Heart left ventricle (tissue), 16 donors: ENCODE measurements at regions not wholly inside any gene's neighbourhood (a gene's known extent, or its start where the extent isn't known, plus 50 kb on each side); places are given as distances from the start of the nearest gene placed in this dataset.

ENCODE experiments used
- ATAC-seq, 4 donors: fragments of 200-7000 bp; cut with Tn5 transposase; one replicate each; pipeline ENCODE4 v1.9.1; 2020 to 2022; ENCODE audit warnings: moderate library complexity in 4 of 4, mild to moderate bottlenecking in 3 of 4, moderate number of reproducible peaks in 1 of 4
- DNase-seq, 5 donors: peaks; one replicate each; pipeline ENCODE4 v3.0.0-alpha.2; 2020
- H3K27ac ChIP-seq, 12 donors: fragments of 200-600 bp; sonication (generic) in 4 of 12; one replicate each; pipeline versions ENCODE4 v1.5.0 to v1.8.0; 2016 to 2022; ENCODE audit warnings: mild to moderate bottlenecking in 2 of 12
- H3K27me3 ChIP-seq, 9 donors: fragments of 200-600 bp; sonication (generic) in 2 of 9; one replicate each; pipeline versions ENCODE4 v1.5.1 to v1.8.0; 2016 to 2022; ENCODE audit warnings: mild to moderate bottlenecking in 3 of 9
- H3K36me3 ChIP-seq, 9 donors: fragments of 200-600 bp; sonication (generic) in 2 of 9; one replicate each; pipeline versions ENCODE4 v1.5.0 to v1.8.0; 2018 to 2022; ENCODE audit warnings: mild to moderate bottlenecking in 2 of 9
- H3K4me1 ChIP-seq, 12 donors: fragments of 200-600 bp; sonication (generic) in 4 of 12; one replicate each; pipeline versions ENCODE4 v1.5.0 to v1.8.0; 2016 to 2022; ENCODE audit warnings: mild to moderate bottlenecking in 3 of 12
- H3K4me3 ChIP-seq, 12 donors: fragments of 200-600 bp; sonication (generic) in 4 of 12; one replicate each; pipeline versions ENCODE4 v1.5.0 to v1.8.0; 2017 to 2022; ENCODE audit warnings: mild to moderate bottlenecking in 9 of 12, moderate library complexity in 4 of 12
- H3K9me3 ChIP-seq, 12 donors: fragments of 200-600 bp; sonication (generic) in 4 of 12; one replicate each; pipeline versions ENCODE4 v1.5.0 to v1.8.0; 2016 to 2022; ENCODE audit warnings: mild to moderate bottlenecking in 1 of 12
- POLR2A ChIP-seq, 2 donors: fragments of 450-650 bp; IDR thresholded peaks; one replicate each; pipeline ENCODE4 v1.6.1; 2017; ENCODE audit warnings: antibody characterized with exemption in 2 of 2, mild to moderate bottlenecking in 2 of 2, moderate library complexity in 2 of 2
- WGBS, 4 donors: extraction: QIAGEN DNeasy Blood & Tissue Kit in 2 of 4; methylation state at CpG; one replicate each; pipeline versions ENCODE4 v1.1.5 to v1.1.7; 2013 to 2018; 5-methylcytosine and 5-hydroxymethylcytosine counted together
- intact Hi-C, 10 donors: fragments of 100-400 bp; cut with DNase I; formaldehyde crosslinking; loops; one replicate each; pipeline versions ENCODE4 v1.11.1 to v1.14.2; 2022
- TF ChIP-seq, protein P1 (sequence below), 12 donors: fragments of 200-600 bp; sonication (generic) in 4 of 12; IDR thresholded peaks; one replicate each; pipeline versions ENCODE4 v1.5.0 to v1.8.0; 2018 to 2022; ENCODE audit warnings: antibody characterized with exemption in 12 of 12, mild to moderate bottlenecking in 5 of 12
- donor health status: ischemic (EF 13 %, LVEDD 7.1; RV severe dilation, severe dysfunction).
- donor health status: healthy with polysubstance abuse.
- donor health status: DM: no; HTN: yes; CAD: no.
- donor health status: DM: no; HTN: no; CAD: no.
- donor health status: ischemic (EF 25% LVEDD 6.9; RV normal size, moderate dysfunction).
- donor health status: ischemic (EF 25% LVEDD 5.7; RV mildly dilated, moderate dysfunction).
- donor health status: healthy.
- donor health status: DM: yes; HTN: yes; CAD: no.
- donor health status: ischemic (EF 35%, LVEDD 5.7; RV mildly dilated, moderate dysfunction).
- donor health status: nonischemic (EF 11% LVEDD 7.7; RV severe dilation, severe dysfunction).
- donor health status: DM: yes; HTN: yes; CAD: no.
- donor health status: PGD.
- donor health status: ischemic (EF 29% LVEDD 5.4; RV normal size, mild dysfunction).
- donor health status: nonischemic (EF 23%, LVEDD 6.1; RV moderate dilation, normal function).

DNA sequence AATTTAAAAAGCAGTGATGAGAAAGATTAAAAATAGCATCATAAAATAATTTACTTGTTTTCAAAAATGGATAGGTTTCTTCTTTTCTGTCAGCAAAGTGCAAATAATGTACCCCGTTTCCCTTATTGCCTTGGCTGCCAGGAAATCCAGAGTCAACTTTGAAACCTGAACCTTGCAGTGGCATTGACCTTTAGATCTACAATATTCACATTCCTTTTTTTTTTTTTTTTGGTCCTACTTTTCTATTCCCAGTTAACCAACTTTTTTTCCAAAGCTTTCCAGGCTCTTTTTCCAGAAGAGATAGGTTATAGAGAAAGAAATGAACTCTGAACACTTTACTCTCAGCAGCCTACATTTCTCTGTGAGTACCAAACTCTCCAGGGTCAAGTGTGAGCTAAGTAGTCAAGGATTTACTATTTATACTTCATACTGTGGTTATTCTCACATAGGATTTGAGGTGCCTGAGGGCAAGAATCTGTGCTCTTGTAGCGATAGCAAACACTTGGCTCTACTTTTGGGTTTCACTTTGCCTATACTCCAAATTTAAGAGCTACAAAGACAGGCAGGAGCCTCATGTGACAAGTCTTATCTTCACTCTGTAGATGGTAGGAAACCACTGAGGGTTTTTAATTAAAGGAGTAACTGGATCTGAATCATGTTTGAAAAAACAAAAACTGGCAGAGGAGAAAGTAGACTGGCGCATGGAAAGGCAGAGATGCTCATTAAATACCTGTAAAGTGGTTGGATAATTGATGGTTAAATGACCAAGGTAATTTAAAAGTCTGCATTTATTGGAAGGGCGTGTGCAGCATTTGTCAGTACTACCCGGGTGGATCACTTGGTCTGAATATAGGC, 63.2 kb upstream of the TMEM17 start:
- peaks cover 0 to 18% (median 8%) of the 10 kb centered on the region in 9 donors for H3K27me3 ChIP-seq
- TF ChIP-seq, protein P1, sequence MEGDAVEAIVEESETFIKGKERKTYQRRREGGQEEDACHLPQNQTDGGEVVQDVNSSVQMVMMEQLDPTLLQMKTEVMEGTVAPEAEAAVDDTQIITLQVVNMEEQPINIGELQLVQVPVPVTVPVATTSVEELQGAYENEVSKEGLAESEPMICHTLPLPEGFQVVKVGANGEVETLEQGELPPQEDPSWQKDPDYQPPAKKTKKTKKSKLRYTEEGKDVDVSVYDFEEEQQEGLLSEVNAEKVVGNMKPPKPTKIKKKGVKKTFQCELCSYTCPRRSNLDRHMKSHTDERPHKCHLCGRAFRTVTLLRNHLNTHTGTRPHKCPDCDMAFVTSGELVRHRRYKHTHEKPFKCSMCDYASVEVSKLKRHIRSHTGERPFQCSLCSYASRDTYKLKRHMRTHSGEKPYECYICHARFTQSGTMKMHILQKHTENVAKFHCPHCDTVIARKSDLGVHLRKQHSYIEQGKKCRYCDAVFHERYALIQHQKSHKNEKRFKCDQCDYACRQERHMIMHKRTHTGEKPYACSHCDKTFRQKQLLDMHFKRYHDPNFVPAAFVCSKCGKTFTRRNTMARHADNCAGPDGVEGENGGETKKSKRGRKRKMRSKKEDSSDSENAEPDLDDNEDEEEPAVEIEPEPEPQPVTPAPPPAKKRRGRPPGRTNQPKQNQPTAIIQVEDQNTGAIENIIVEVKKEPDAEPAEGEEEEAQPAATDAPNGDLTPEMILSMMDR (IDR thresholded peaks at IDR 0.05), result no peak
- TF ChIP-seq POLR2A (IDR thresholded peaks at IDR 0.05), result no peak
- intact Hi-C loops, result no loop called here
- DNase-seq, result no peak
- H3K4me1 ChIP-seq, result peaks cover 0 to 6% (median 4%) of the 10 kb centered on the region in 12 donors
- no peak for ATAC-seq
- H3K36me3 ChIP-seq, result no peaks in the 10 kb centered on the region
- WGBS, 4 donors, result 86 to 91% (median 88%) methylated on average over 5 of the region's 5 CpGs
- H3K9me3 ChIP-seq, result no peaks in the 10 kb centered on the region
- no peak overlapping the region for H3K4me3 ChIP-seq
- H3K27ac ChIP-seq, result no peak overlapping the region

DNA sequence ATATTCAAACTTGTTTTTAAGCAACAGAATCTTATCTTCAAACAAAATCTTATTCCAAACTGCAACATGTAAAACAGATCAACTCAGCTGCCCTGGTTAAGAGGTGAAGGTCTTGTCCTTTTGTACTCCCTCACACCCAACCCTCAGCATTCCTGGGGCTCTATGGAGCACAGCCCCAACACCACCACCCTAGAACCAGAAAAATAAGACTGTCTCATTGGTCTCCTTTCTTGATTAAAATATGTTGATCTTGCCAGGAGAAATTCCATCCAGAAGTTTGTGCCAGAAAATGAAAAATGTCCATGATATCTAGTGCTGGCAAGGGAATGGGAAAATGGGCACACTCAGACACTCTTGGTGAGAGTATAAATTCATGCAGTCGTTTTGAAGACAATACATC, 62.1 kb upstream of the TMEM17 start:
- 53 to 79% (median 61%) methylated on average over 1 of the region's 1 CpG for WGBS, 4 donors
- H3K4me3 ChIP-seq, result no peak overlapping the region
- no peaks in the 10 kb centered on the region for H3K9me3 ChIP-seq
- TF ChIP-seq, protein P1 (IDR thresholded peaks at IDR 0.05), result no peak
- no peak for TF ChIP-seq POLR2A (IDR thresholded peaks at IDR 0.05)
- H3K4me1 ChIP-seq, result peaks cover 0 to 6% (median 4%) of the 10 kb centered on the region in 12 donors
- DNase-seq, result no peak
- H3K36me3 ChIP-seq, result no peaks in the 10 kb centered on the region
- ATAC-seq, result no peak
- H3K27me3 ChIP-seq, result peaks cover 0 to 18% (median 8%) of the 10 kb centered on the region in 9 donors
- intact Hi-C loops, result no loop called here
- no peak overlapping the region for H3K27ac ChIP-seq

DNA sequence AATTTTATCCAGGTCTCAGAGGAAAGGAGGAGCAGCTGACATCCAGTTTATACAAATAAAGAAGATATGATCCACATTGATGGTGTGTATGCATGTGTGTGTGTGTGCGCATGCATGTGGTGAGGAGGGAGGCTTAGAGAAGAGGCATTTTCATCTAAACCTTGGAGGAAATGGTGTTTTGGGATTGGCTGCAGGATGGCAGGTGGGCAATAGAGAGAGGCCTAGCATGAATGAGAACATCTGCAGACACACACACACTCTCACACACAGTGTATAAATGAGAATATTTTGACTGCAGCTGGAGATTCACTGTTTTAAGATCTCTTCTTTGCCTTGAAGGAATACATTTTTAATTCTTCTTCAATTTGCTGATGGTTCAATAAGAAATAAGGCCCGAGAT, 61.7 kb upstream of the TMEM17 start:
- H3K27me3 ChIP-seq, result peaks cover 0 to 18% (median 8%) of the 10 kb centered on the region in 9 donors
- TF ChIP-seq, protein P1 (IDR thresholded peaks at IDR 0.05), result no peak
- TF ChIP-seq POLR2A (IDR thresholded peaks at IDR 0.05), result no peak
- intact Hi-C loops, result no loop called here
- no peak overlapping the region for H3K27ac ChIP-seq
- no peaks in the 10 kb centered on the region for H3K9me3 ChIP-seq
- DNase-seq (no peak), ATAC-seq (no peak)
- no peaks in the 10 kb centered on the region for H3K36me3 ChIP-seq
- H3K4me1 ChIP-seq, result peaks cover 0 to 6% (median 4%) of the 10 kb centered on the region in 12 donors
- no peak overlapping the region for H3K4me3 ChIP-seq
- WGBS, 4 donors, result 94 to 99% (median 98%) methylated on average over 2 of the region's 2 CpGs

DNA sequence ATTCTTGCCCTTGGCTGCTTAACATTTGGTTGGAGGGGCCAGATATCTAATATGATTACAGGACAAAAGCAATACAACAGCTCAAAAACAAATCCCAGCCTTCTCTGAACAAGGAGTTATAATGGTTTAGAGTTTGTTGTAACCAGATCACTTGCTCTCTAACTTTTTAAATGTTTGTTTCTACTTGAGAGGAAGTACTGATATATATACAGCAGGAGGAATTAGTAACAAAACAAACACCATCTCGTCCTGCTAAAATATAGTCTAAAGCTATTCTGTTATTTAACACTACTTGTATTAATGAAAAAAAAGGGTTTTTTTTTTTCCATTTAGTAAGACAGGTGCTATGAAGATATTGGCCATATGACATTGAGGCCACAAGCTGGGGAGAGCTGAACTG, 60.9 kb upstream of the TMEM17 start:
- no peak for ATAC-seq
- intact Hi-C loops, result no loop called here
- no peaks in the 10 kb centered on the region for H3K36me3 ChIP-seq
- no peak overlapping the region for H3K4me3 ChIP-seq
- H3K9me3 ChIP-seq, result no peaks in the 10 kb centered on the region
- TF ChIP-seq, protein P1 (IDR thresholded peaks at IDR 0.05), result no peak
- no peak for TF ChIP-seq POLR2A (IDR thresholded peaks at IDR 0.05)
- 59 to 75% (median 62%) methylated on average over 1 of the region's 1 CpG for WGBS, 4 donors
- DNase-seq, result no peak
- H3K27ac ChIP-seq, result no peak overlapping the region
- peaks cover 0 to 6% (median 4%) of the 10 kb centered on the region in 12 donors for H3K4me1 ChIP-seq
- peaks cover 0 to 18% (median 8%) of the 10 kb centered on the region in 9 donors for H3K27me3 ChIP-seq
